Epithelial cell of esophagus (primary cell): ENCODE measurements at regions not wholly inside any gene's neighbourhood (a gene's known extent, or its start where the extent isn't known, plus 50 kb on each side); places are given as distances from the start of the nearest gene placed in this dataset.

ENCODE experiments used
- DNase-seq: peaks from one replicate; pipeline ENCODE4 v3.0.0; 2010; ENCODE audit warnings: low read depth
- H3K4me3 ChIP-seq: 2 replicates; pipeline ENCODE4 v1.5.1; 2011; ENCODE audit warnings: mild to moderate bottlenecking, low read length, control low read depth
- TF ChIP-seq, protein P1 (sequence below): IDR thresholded peaks from 2 replicates; pipeline ENCODE4 v1.5.1; 2011; ENCODE audit warnings: low read depth, mild to moderate bottlenecking, low read length, control low read depth, inconsistent platforms; ENCODE audit not compliant: insufficient read depth; ENCODE audit errors: missing control alignments

DNA sequence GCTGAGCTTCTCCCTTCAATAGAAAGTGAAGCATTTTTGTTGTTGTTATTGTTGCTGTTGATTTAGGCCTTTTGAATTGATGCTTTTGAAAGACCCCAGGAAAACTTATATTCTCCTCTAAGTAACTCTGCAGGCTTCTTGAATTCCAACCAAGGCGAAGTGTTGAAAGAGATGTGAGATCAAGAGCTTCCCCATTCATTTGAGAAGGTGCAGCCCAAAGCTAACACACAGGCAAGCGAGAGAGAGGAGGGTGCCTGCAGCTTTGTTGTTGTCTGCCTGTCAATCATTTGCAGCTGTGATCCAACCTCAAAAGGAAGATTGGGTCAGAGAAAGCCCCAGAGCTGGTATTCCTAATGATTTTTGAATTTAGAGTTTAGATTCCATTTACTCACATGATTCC lies 963.6 kb upstream of the CNTNAP5 start:
- no peak for DNase-seq
- TF ChIP-seq, protein P1, sequence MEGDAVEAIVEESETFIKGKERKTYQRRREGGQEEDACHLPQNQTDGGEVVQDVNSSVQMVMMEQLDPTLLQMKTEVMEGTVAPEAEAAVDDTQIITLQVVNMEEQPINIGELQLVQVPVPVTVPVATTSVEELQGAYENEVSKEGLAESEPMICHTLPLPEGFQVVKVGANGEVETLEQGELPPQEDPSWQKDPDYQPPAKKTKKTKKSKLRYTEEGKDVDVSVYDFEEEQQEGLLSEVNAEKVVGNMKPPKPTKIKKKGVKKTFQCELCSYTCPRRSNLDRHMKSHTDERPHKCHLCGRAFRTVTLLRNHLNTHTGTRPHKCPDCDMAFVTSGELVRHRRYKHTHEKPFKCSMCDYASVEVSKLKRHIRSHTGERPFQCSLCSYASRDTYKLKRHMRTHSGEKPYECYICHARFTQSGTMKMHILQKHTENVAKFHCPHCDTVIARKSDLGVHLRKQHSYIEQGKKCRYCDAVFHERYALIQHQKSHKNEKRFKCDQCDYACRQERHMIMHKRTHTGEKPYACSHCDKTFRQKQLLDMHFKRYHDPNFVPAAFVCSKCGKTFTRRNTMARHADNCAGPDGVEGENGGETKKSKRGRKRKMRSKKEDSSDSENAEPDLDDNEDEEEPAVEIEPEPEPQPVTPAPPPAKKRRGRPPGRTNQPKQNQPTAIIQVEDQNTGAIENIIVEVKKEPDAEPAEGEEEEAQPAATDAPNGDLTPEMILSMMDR: no peak
- no peak overlapping the region for H3K4me3 ChIP-seq

DNA sequence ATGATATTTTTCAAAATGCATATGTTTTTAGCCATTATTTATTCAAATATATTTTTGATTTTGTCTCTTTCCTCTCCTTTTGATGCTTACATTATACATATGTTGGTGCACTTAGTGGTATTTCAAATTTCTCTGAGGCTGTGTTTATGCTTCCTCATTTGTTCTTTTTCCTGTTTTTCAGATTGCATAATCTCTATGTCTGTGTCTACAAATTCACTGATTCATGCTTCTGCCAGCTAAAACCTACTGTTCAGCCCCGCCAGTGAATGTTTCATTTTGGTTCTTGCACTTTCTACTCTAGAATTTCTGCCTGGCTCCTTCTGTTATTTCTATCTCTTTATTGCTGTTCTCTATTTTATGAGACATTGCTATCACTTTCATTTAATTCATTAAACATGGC lies 951.7 kb upstream of the CNTNAP5 start:
- TF ChIP-seq, protein P1: no peak
- peak; percentile 42 for DNase-seq
- H3K4me3 ChIP-seq: no peak overlapping the region

DNA sequence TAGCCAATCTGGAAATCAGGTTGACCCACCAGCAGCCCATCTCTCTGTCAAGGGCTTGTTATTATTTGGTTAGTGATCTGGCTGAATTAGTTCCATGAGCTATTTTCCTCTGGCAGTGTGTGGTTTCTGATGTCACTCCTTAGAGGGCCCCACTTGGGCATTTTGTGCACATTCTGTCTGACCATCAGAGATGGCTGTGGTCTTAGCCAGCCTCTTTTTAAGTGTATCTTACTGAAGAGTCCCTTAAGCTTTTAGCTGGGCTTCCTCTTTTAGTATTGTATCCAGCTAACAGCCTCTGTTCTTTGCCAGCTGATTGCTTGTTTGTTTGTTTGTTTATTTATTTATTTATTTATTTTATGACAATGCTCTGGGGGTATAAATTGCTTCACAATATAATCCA lies 951.1 kb upstream of the CNTNAP5 start:
- no peak for DNase-seq
- H3K4me3 ChIP-seq: no peak overlapping the region
- TF ChIP-seq, protein P1: no peak

DNA sequence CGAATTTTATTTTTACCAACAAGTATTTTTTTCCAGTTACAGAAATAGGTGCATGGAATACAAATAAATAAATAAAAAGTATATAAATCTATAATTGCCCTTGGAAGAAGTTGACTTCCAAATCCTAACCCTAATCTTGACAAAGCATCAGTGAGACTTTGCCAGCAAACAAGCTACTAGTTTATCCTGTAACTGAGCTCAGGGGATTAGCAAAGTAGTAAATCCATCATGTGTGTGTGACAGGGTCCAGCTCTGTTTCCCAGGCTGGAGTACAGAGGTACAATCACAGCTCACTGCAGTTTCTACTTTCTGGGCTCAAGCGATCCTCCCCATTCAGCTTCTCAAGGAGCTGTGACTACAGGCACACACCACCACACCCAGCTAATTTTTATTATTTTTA lies 948.0 kb upstream of the CNTNAP5 start:
- H3K4me3 ChIP-seq: no peak overlapping the region
- TF ChIP-seq, protein P1: no peak
- DNase-seq: no peak

DNA sequence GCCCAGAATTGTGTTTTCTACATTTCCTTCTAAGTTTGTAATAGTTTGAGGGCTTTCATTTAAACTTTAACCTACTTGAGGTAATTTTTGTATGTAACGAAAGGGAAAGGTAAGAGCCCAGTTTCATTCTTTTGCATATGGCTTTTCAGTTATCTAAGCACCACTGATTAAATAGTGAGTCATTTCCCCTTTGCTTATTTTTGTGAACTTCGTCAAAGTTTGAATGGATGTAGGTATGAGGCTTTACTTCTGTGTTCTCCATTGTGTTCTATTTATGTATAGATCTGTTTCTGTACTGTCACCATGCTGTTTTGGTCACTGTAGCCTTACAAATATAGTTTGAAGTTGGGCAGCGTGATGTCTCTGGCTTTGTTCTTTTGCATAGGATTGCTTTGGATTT lies 944.8 kb upstream of the CNTNAP5 start:
- H3K4me3 ChIP-seq: no peak overlapping the region
- TF ChIP-seq, protein P1: no peak
- DNase-seq: peak; percentile 21

DNA sequence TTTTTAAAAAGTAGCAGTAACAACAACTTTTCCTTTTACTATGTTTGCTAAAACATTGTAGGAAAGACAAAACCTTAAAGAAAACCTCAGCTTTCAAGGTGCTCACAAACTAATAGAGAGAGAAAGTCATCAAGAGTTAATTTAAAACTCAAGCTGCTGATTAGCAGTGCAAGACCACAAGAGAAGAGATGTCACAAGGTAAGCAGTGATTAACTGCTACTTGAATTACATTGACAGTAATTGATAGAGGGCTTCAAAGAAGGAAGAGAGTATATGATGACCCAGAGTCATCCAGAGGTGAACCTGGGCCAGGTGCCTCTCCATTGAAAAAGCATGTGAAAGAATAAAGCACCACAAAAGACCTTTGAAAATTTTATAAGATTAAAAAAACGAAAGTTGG lies 939.6 kb upstream of the CNTNAP5 start:
- DNase-seq: no peak
- no peak overlapping the region for H3K4me3 ChIP-seq
- TF ChIP-seq, protein P1: no peak

DNA sequence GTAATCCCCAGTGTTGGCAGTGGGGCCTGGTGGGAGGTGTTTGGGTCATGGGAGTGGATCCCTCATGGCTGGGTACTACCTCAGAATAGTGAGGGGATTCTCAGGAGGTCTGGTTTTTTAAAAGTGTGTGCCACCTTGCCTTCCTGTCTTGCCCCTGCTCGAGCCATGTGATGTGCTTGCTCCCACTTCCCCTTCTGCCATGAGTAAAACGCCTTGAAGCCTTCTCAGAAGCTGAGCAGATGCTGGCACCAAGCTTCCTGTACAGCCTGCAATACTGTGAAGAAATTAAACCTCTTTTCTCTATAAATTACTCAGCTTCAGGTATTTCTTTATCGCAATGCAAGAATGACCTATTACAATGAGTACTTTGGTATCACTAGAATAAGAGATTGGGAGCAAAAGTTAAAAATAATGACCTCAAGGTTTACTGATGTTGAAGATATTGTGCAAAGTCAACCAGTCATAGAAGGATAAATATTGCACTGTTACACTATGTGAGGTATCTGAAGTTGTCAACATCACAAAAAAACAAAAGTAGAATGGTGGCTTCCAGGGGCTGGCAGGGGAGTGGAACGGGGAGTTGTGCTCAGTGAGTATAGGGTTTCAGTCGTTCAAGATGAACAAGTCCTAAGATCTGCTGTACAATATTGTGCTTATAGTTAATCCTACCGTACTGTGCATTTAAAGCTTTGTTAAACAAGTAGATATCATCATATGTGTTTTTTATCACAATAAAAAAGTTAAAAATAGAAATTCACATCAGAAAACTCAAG lies 938.3 kb upstream of the CNTNAP5 start:
- DNase-seq: no peak
- H3K4me3 ChIP-seq: no peak overlapping the region
- TF ChIP-seq, protein P1: no peak
